ENCODE measurements at regions not wholly inside any gene's neighbourhood (a gene's known extent, or its start where the extent isn't known, plus 50 kb on each side); places are given as distances from the start of the nearest gene placed in this dataset.

GRCh38 chr12:58809064-58809607 lies 111.2 kb downstream of the LRIG3 start:
- Histone ChIP-seq H3K9me3 (ENCODE audit: control insufficient read depth in 4 of 4, low read length in 3 of 4) (no peaks in the 10 kb centered on the region), H3K9ac (ENCODE audit: low read depth in 1 of 2, low read length in 2 of 2) (no peak overlapping the region), H3K27me3 (ENCODE audit: control insufficient read depth in 4 of 4, insufficient read depth in 4 of 4, low read length in 3 of 4) (no peaks in the 10 kb centered on the region), H3K27ac (ENCODE audit: low read depth in 1 of 2, low read length in 2 of 2) (no peak overlapping the region), H3K4me3 (ENCODE audit: low read depth in 1 of 3, low read length in 3 of 3) (no peak overlapping the region), H3K4me1 (ENCODE audit: control insufficient read depth in 4 of 4, insufficient read depth in 4 of 4, low read length in 3 of 4) (peaks cover 0 to 19% (median 3%) of the 10 kb centered on the region in 4 donors), H3K36me3 (ENCODE audit: control insufficient read depth in 4 of 4, insufficient read depth in 3 of 4, low read depth in 1 of 4, low read length in 3 of 4) (no peaks in the 10 kb centered on the region)
- 88% methylated on average over 4 of the region's 4 CpGs for WGBS
- no peak for DNase-seq (ENCODE audit: low spot score)
- no peak for TF ChIP-seq HNF4G (IDR thresholded peaks at IDR 0.05)
- TF ChIP-seq FOXA1 (IDR thresholded peaks at IDR 0.05): no peak
- no peak for TF ChIP-seq NR2F2 (IDR thresholded peaks at IDR 0.05)

GRCh38 chr12:58811346-58811745 lies 109.0 kb downstream of the LRIG3 start:
- Histone ChIP-seq H3K27me3 (ENCODE audit: control insufficient read depth in 4 of 4, insufficient read depth in 4 of 4, low read length in 3 of 4) (no peaks in the 10 kb centered on the region), H3K4me3 (ENCODE audit: low read depth in 1 of 3, low read length in 3 of 3) (no peak overlapping the region), H3K9ac (ENCODE audit: low read depth in 1 of 2, low read length in 2 of 2) (no peak overlapping the region), H3K4me1 (ENCODE audit: control insufficient read depth in 4 of 4, insufficient read depth in 4 of 4, low read length in 3 of 4) (peaks cover 0 to 26% (median 7%) of the 10 kb centered on the region in 4 donors), H3K9me3 (ENCODE audit: control insufficient read depth in 4 of 4, low read length in 3 of 4) (no peaks in the 10 kb centered on the region), H3K27ac (ENCODE audit: low read depth in 1 of 2, low read length in 2 of 2) (no peak overlapping the region), H3K36me3 (ENCODE audit: control insufficient read depth in 4 of 4, insufficient read depth in 3 of 4, low read depth in 1 of 4, low read length in 3 of 4) (no peaks in the 10 kb centered on the region)
- TF ChIP-seq EGR1 (IDR thresholded peaks at IDR 0.05; ENCODE audit: low read depth in 2 of 2) (no peak), SP1 (IDR thresholded peaks at IDR 0.05) (no peak), GABPA (IDR thresholded peaks at IDR 0.05 in 1 of 2, conservative IDR thresholded peaks at IDR 0.05 in 1 of 2) (no peak), RXRA (IDR thresholded peaks at IDR 0.05) (no peak), JUND (IDR thresholded peaks at IDR 0.05) (no peak)
- DNase-seq (ENCODE audit: low spot score): no peak
- 86% methylated on average over 2 of the region's 2 CpGs for WGBS

DNA sequence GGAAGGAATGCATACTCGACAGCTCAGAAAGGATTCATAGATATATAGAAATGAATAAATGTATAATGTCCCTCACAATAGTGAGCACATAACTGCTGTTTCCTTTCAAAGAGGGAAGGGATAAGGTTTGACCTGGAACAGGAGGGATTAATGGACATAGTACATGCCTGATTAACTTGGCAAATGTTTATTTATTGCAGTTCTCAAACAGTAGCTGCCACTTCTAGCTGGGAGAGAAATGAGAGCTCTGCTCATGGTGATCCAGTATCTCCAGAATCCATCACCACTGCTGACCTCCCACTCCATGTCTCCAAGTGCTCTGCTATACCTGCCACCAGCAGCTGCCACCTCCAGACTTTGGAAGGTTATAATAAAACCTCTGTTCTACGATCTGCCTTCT lies 108.1 kb downstream of the LRIG3 start:
- WGBS: 86% methylated on average over 2 of the region's 2 CpGs
- Histone ChIP-seq H3K27me3 (ENCODE audit: control insufficient read depth in 4 of 4, insufficient read depth in 4 of 4, low read length in 3 of 4) (no peaks in the 10 kb centered on the region), H3K4me1 (ENCODE audit: control insufficient read depth in 4 of 4, insufficient read depth in 4 of 4, low read length in 3 of 4) (peaks cover 0 to 26% (median 7%) of the 10 kb centered on the region in 4 donors), H3K9ac (ENCODE audit: low read depth in 1 of 2, low read length in 2 of 2) (no peak overlapping the region), H3K4me3 (ENCODE audit: low read depth in 1 of 3, low read length in 3 of 3) (no peak overlapping the region), H3K9me3 (ENCODE audit: control insufficient read depth in 4 of 4, low read length in 3 of 4) (no peaks in the 10 kb centered on the region), H3K36me3 (ENCODE audit: control insufficient read depth in 4 of 4, insufficient read depth in 3 of 4, low read depth in 1 of 4, low read length in 3 of 4) (no peaks in the 10 kb centered on the region), H3K27ac (ENCODE audit: low read depth in 1 of 2, low read length in 2 of 2) (no peak overlapping the region)
- TF ChIP-seq JUND (IDR thresholded peaks at IDR 0.05): no peak
- TF ChIP-seq GABPA (IDR thresholded peaks at IDR 0.05 in 1 of 2, conservative IDR thresholded peaks at IDR 0.05 in 1 of 2): no peak
- no peak for TF ChIP-seq EGR1 (IDR thresholded peaks at IDR 0.05; ENCODE audit: low read depth in 2 of 2)
- TF ChIP-seq RXRA (IDR thresholded peaks at IDR 0.05): no peak
- TF ChIP-seq FOXA1 (IDR thresholded peaks at IDR 0.05): no peak
- TF ChIP-seq FOXA2 (IDR thresholded peaks at IDR 0.05): no peak
- no peak for TF ChIP-seq HNF4G (IDR thresholded peaks at IDR 0.05)
- no peak for TF ChIP-seq REST (IDR thresholded peaks at IDR 0.05)
- no peak for TF ChIP-seq NR2F2 (IDR thresholded peaks at IDR 0.05)
- TF ChIP-seq SP1 (IDR thresholded peaks at IDR 0.05): no peak
- no peak for DNase-seq (ENCODE audit: low spot score)

GRCh38 chr12:58814036-58814435 lies 106.3 kb downstream of the LRIG3 start:
- peaks cover 0 to 28% (median 7%) of the 10 kb centered on the region in 4 donors for H3K4me1 ChIP-seq (ENCODE audit: control insufficient read depth in 4 of 4, insufficient read depth in 4 of 4, low read length in 3 of 4)
- no peak overlapping the region for H3K9ac ChIP-seq (ENCODE audit: low read depth in 1 of 2, low read length in 2 of 2)
- WGBS: 86% methylated on average over 1 of the region's 1 CpG
- H3K4me3 ChIP-seq (ENCODE audit: low read depth in 1 of 3, low read length in 3 of 3): no peak overlapping the region
- H3K27ac ChIP-seq (ENCODE audit: low read depth in 1 of 2, low read length in 2 of 2): no peak overlapping the region
- DNase-seq (ENCODE audit: low spot score): no peak
- no peaks in the 10 kb centered on the region for H3K9me3 ChIP-seq (ENCODE audit: control insufficient read depth in 4 of 4, low read length in 3 of 4)
- H3K27me3 ChIP-seq (ENCODE audit: control insufficient read depth in 4 of 4, insufficient read depth in 4 of 4, low read length in 3 of 4): no peaks in the 10 kb centered on the region
- no peaks in the 10 kb centered on the region for H3K36me3 ChIP-seq (ENCODE audit: control insufficient read depth in 4 of 4, insufficient read depth in 3 of 4, low read depth in 1 of 4, low read length in 3 of 4)
- TF ChIP-seq HNF4A (conservative IDR thresholded peaks at IDR 0.05): no peak
- TF ChIP-seq, protein P1, sequence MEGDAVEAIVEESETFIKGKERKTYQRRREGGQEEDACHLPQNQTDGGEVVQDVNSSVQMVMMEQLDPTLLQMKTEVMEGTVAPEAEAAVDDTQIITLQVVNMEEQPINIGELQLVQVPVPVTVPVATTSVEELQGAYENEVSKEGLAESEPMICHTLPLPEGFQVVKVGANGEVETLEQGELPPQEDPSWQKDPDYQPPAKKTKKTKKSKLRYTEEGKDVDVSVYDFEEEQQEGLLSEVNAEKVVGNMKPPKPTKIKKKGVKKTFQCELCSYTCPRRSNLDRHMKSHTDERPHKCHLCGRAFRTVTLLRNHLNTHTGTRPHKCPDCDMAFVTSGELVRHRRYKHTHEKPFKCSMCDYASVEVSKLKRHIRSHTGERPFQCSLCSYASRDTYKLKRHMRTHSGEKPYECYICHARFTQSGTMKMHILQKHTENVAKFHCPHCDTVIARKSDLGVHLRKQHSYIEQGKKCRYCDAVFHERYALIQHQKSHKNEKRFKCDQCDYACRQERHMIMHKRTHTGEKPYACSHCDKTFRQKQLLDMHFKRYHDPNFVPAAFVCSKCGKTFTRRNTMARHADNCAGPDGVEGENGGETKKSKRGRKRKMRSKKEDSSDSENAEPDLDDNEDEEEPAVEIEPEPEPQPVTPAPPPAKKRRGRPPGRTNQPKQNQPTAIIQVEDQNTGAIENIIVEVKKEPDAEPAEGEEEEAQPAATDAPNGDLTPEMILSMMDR (IDR thresholded peaks at IDR 0.05; ENCODE audit: low read depth, low read length, missing input control): no peak
- TF ChIP-seq, protein P2, sequence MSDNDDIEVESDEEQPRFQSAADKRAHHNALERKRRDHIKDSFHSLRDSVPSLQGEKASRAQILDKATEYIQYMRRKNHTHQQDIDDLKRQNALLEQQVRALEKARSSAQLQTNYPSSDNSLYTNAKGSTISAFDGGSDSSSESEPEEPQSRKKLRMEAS (IDR thresholded peaks at IDR 0.05): no peak
- no peak for TF ChIP-seq FOXA2 (IDR thresholded peaks at IDR 0.05)
- no peak for TF ChIP-seq EGR1 (IDR thresholded peaks at IDR 0.05; ENCODE audit: low read depth in 2 of 2)
- no peak for TF ChIP-seq YY1 (IDR thresholded peaks at IDR 0.05)
- no peak for TF ChIP-seq TAF1 (conservative IDR thresholded peaks at IDR 0.05)
- no peak for TF ChIP-seq RXRA (IDR thresholded peaks at IDR 0.05)
- no peak for TF ChIP-seq GABPA (IDR thresholded peaks at IDR 0.05 in 1 of 2, conservative IDR thresholded peaks at IDR 0.05 in 1 of 2)
- TF ChIP-seq, protein P3, sequence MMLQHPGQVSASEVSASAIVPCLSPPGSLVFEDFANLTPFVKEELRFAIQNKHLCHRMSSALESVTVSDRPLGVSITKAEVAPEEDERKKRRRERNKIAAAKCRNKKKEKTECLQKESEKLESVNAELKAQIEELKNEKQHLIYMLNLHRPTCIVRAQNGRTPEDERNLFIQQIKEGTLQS (IDR thresholded peaks at IDR 0.05): no peak
- no peak for TF ChIP-seq RAD21 (IDR thresholded peaks at IDR 0.05)
- no peak for TF ChIP-seq JUND (IDR thresholded peaks at IDR 0.05)
- no peak for TF ChIP-seq NR2F2 (IDR thresholded peaks at IDR 0.05)
- TF ChIP-seq FOXA1 (IDR thresholded peaks at IDR 0.05): no peak

Data from liver (tissue), 8 donors.